HG02884 (cell line): ENCODE measurements at regions not wholly inside any gene's neighbourhood (a gene's known extent, or its start where the extent isn't known, plus 50 kb on each side); places are given as distances from the start of the nearest gene placed in this dataset.

Experiments used
- ATAC-seq: cut with Tn5 transposase; IDR thresholded peaks from one replicate; pipeline ENCODE4 v1.9.1; 2021; ENCODE audit warnings: mild to moderate bottlenecking, moderate library complexity; ENCODE audit not compliant: unreplicated experiment

DNA sequence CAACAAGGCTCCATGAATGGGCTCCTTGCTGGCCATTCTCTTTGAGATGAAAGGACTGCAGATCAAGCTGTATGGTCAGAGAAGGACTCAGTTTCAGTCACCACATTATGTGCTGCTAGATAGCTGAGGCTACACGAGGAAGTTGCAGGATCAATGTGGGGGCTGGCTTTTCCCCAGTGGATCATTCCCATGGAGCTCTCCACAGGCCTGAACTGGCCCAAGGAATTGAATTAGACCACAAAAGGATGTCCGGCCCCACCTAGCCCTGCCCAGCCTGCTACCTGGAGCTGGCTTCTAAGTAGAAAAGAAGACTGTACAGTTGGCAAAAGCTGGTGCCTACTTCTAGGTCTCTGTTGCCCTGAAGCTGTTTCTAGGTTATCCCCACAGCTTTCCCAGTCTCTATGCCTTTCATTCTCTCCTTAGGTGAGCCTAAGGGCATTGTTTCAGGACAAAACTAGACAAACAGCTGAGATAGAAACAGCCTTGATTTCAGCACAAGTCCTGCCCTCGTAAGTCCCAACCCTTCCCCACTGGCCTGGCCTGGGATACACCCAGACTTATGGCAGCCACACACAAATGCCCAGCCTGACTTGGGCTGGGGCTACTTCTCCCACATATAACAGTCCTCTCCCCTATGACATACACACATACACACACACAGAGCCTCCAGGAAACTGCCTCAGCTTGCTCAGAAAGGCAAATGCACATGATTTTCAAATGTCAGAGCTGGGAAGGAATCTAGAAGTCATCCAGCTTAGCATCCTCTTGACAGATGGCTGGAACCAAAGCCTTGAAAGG, 129.1 kb upstream of the NCAM1 start:
- no peak for ATAC-seq

DNA sequence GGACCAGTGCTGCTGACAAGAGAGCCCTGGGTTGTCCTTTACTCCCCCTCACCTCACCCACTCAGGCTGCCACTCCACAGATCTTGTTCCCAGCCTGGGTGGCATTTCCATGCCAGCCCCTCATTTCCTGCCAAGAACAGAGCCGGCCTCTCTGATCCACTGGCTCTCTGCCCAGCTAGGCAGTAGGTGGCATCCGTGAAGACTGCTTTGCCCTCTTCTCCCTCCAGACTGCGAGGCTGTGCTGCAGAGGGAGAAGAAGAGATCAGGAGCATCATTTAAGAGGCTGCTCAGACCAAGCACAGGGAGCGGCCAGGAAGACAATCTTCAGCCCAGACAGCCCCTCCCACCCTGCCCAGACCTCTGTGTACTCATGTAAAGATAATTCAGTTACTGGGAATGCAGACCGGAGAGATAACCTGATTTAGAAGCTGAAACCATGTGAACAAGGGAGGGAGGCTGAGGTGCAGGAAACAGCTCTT, 126.9 kb upstream of the NCAM1 start:
- ATAC-seq = no peak

DNA sequence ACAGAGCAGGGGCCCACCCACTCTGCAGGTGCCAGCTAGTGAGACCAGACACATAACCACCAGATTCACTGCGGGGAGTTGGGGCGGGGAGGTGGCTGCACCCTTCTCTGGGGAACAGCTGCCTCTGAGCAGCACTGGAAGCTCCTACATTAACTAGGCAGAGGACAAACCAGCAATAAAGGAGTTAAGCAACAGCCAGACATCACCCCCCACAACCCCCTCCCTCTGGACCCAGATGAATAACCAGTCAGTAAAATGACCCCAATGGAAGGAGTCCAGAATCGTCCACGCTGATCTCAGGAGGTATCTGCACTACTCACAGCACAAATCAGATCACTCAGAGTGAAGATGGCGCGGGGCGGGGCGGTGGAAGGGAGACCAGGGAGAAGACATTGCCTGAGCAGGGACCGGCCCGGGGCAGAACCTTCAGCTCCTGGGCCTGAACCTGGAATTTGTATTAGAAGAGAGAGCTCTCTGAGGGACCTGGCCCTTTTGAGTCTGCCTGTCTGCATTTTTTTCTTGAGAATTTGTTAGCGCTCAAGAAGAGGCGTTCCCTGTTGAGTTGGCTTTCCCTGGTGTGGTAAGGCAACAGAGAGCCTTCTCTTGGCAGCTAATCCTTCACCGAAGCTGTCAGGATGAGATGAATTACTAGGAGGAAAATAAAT, 125.5 kb upstream of the NCAM1 start:
- ATAC-seq = no peak

GRCh38 chr11:112836256-112836602, 125.0 kb upstream of the NCAM1 start:
- ATAC-seq = no peak

- no peak for ATAC-seq
Measured at GRCh38 chr11:112837162-112837826, 123.9 kb upstream of the NCAM1 start.

- no peak for ATAC-seq
Measured at GRCh38 chr11:112839051-112839450, 122.2 kb upstream of the NCAM1 start.

DNA sequence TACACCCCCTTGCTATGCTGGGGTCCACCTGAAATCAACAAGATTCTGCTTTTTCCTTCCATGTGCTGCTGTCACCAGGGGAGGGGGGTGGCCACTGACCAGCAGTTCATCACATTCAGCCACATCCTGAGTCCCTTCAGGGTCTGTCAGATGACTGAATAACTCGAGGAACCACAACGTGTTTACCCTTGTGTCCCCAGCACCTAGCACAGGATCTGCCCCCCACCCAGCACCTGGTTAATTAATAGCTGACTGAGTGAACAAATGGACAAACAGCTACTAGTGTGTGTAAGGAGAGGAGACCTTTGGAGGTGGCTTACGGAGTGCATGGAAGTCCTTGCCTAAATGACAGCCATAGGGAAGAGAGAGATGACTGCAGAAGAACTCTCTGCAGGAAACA, 119.5 kb upstream of the NCAM1 start:
- ATAC-seq = no peak

GRCh38 chr11:112842151-112842550, 119.1 kb upstream of the NCAM1 start:
- ATAC-seq = no peak

GRCh38 chr11:112844517-112844916, 116.7 kb upstream of the NCAM1 start:
- ATAC-seq = no peak

DNA sequence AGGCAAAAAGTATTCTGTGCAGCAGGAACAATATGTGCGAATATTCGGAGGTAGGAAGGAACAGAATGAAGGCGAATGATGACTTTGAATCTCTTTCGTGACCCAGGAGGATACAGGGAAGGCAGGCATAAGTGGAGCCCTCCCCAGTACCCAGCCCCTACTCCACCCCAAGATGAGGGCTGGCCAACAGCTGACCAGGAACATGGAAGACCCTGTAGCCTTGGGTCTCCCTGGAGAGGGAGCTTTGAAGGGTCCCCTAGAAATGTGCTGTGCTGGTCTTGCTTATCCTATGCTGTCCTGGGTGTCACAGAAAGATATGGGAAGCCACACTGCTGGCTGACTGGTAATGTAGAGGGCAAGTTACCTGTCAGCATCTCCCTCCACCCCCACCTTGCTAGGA, 113.7 kb upstream of the NCAM1 start:
- ATAC-seq = no peak

DNA sequence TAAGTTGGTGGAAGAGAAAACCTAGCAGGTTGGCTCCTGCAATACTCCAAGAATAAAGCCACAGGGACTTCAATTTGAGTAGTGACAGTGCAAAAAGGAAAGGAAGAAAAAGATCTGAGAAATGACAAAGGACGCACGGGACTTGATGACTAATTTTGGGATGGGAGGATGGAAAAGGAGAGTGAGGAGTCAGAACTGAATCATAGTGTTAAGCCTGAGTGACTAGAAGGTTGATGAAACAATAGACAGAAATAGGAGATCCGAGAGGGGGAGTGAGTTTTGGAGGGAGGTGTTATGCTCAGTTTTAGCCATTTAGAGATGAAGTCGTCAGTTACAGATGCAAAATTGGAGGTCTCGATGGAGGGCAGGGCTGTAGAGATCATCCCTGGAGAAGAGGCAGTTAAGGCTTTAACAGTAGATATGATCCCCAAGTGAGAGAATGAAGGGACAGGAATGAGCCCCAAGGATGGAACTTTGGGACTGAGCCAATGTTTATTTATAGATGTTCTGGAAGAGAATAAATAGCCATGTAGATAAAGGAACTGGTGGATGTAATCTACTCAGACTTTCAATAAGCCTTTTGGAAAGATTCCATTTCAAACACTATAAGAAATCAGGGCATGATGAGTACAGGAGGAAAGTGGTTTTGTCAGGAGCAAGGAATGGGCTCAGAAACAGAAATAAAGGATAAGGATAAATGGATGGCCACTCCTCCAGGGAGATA, 108.9 kb upstream of the NCAM1 start:
- no peak for ATAC-seq

GRCh38 chr11:112856133-112856532, 105.1 kb upstream of the NCAM1 start:
- ATAC-seq = no peak

DNA sequence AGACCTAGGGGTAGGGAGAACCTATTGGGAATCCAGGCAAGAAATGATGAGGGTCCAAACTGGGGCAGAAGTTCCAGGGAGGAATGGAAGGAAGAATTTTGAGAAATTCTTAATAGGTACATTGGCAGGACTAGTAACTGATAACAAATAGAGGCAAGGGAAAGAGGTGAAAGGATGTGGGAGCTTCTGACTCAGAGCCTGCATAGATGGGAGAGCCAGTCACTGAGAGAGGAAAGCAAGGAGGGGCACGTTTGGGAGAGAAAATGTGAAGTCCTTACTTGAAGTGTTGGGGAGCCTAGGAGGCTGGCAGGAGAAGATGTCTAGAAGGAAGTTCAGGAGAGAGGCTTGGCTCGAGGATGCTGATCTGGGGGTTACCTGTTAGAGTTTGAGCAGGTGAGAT, 104.6 kb upstream of the NCAM1 start:
- ATAC-seq = no peak

DNA sequence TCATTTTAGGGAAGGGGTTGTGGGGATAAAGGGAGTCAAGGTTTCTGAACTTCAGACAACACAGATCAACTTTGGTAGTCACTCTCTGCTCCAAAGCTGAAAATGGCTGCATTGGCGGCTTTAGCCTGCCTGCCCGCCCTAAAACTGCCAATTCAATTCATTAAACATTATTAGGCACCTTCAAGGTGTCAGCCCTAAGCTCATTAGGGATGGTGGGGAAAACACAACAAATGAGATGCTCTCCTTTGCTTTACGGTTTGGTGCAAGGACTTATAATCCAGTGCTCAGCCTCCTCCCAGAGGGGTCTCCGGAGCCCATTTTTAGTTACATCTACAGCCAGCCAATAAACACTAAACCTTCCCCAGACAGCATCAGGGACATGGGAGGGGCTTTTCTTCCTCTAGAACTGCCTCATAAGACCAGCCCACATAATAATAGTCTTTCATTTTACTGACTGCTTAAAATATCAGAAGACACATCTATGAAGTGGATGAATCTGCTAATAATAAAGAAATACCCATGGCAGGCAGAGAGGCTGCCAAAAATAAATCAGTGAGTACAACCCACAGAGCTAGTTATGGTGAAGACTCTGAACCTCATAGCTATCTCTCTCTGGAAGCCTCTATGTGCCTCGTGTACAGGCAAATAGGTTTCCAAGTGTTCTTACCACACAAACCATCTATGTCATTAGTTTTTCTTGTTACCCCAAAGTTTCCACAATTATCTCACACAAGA, 102.8 kb upstream of the NCAM1 start:
- no peak for ATAC-seq

- no peak for ATAC-seq
Measured at GRCh38 chr11:112859787-112860186, 101.4 kb upstream of the NCAM1 start.

- ATAC-seq = no peak
Measured at GRCh38 chr11:112861356-112861755, 99.9 kb upstream of the NCAM1 start.

- no peak for ATAC-seq
Measured at GRCh38 chr11:112863305-112863704, 97.9 kb upstream of the NCAM1 start.

- no peak for ATAC-seq
Measured at GRCh38 chr11:112864672-112865071, 96.5 kb upstream of the NCAM1 start.

DNA sequence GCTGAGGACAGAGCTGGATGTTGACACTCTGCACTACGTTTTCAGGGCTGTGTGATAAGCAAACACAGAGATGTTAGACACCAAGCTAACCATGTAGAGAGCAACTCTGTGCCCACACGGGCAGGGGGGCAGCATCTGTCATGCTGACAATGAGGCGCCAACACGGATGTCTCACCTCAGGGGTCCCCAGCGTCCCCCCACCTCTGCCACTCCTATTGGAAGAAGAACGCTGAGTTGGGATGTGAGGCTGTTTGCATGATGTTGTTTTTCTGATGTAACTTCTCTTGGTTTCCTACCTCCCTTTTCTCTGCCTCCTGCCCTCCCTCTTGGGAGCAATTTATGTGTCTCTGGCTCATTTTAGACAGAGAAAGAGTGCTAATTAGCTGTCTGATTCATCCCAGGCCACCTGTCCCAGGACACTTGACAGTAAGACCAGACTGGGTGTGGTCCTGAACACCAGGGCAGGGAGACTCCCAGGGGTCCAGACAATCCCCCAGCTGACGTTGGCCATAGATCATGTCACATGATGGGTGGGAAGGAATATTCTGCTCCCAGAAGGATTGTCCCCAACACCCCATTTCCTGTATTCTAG, 89.2 kb upstream of the NCAM1 start:
- no peak for ATAC-seq

DNA sequence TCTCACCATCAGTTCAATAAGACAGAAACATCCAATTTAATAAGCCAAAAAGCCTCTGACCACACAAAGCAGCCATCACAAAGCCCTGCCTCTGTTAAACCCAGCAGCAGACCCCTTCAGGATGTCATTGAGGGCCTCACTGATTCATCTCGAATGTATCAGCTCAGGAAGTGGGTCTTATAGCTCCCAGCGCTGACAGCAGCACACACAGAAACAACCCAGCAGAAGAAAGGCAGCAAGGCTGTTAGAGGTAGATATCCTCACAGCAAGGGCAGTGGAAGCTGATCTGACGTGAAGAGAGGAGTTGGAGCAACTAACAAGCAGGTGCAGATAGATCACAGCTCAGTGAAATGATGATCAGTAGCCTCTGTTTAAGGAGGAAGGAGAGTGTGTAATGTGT, 86.2 kb upstream of the NCAM1 start:
- ATAC-seq = no peak
